Caco-2 (cell line): ENCODE measurements at regions not wholly inside any gene's neighbourhood (a gene's known extent, or its start where the extent isn't known, plus 50 kb on each side); places are given as distances from the start of the nearest gene placed in this dataset.
A peak's percentile ranks its signal among the peaks of the same experiment; 100 is the strongest.

Experiments used
- BruUV-seq: library from RNA; stranded (reverse); fragments of 400-500 nt; replicated peaks from 2 replicates; lab custom pipeline; 2021; lab: Mats Ljungman, UMichigan
- CTCF ChIA-PET: fragments of 300-600 bp; sonication (Branson Sonifier 250); formaldehyde crosslinking; loops from one replicate; lab custom pipeline; 2022; ENCODE audit warnings: antibody characterized with exemption; lab: Charles Lee
- POLR2A ChIA-PET: fragments of 300-600 bp; sonication (Branson Sonifier 250); formaldehyde crosslinking; loops from one replicate; lab custom pipeline; 2022; ENCODE audit warnings: antibody characterized with exemption; lab: Charles Lee
- DNase-seq, 2 experiments: peaks; one replicate each; pipeline versions ENCODE4 v3.0.0 to v3.0.0-alpha.2; 2020 to 2022
- H3K27me3 ChIP-seq: replicated peaks from 2 replicates; pipeline ENCODE4 v1.6.0; 2011; ENCODE audit warnings: low read length; ENCODE audit not compliant: control insufficient read depth, insufficient read depth
- H3K36me3 ChIP-seq: 2 replicates; pipeline ENCODE4 v1.5.1; 2011; ENCODE audit warnings: low read length; ENCODE audit not compliant: control insufficient read depth, insufficient read depth
- H3K4me1 ChIP-seq: fragments of 250-450 bp; sonication (Bioruptor Pico); 2 replicates; pipeline ENCODE4 v1.5.1; 2020; ENCODE audit warnings: mild to moderate bottlenecking
- H3K4me3 ChIP-seq: 2 replicates; pipeline ENCODE4 v1.5.1; 2011; ENCODE audit warnings: low read depth, mild to moderate bottlenecking, control low read depth, low read length
- H3K9me3 ChIP-seq: fragments of 250-450 bp; sonication (Bioruptor Pico); 2 replicates; pipeline ENCODE4 v1.5.1; 2020; ENCODE audit warnings: mild to moderate bottlenecking, moderate library complexity
- H3K27ac Mint-ChIP-seq: one replicate; pipeline ENCODE4 v1.8.0; 2022; ENCODE audit warnings: mixed read lengths; ENCODE audit not compliant: unreplicated experiment
- H3K27me3 Mint-ChIP-seq: one replicate; pipeline ENCODE4 v1.8.0; 2022; ENCODE audit warnings: mixed read lengths; ENCODE audit not compliant: insufficient read depth, unreplicated experiment
- H3K36me3 Mint-ChIP-seq: one replicate; pipeline ENCODE4 v1.8.0; 2022; ENCODE audit warnings: mild to moderate bottlenecking, mixed read lengths; ENCODE audit not compliant: insufficient read depth, unreplicated experiment
- H3K4me1 Mint-ChIP-seq: one replicate; pipeline ENCODE4 v1.8.0; 2022; ENCODE audit warnings: low read depth, mixed read lengths; ENCODE audit not compliant: unreplicated experiment
- H3K4me3 Mint-ChIP-seq: one replicate; pipeline ENCODE4 v1.8.0; 2022; ENCODE audit warnings: mild to moderate bottlenecking, moderate library complexity, mixed read lengths; ENCODE audit not compliant: unreplicated experiment
- H3K9me3 Mint-ChIP-seq: one replicate; pipeline ENCODE4 v1.8.0; 2022; ENCODE audit warnings: mixed read lengths; ENCODE audit not compliant: unreplicated experiment
- intact Hi-C: fragments of 100-400 bp; cut with micrococcal nuclease; formaldehyde crosslinking; loops from one replicate; pipeline ENCODE4 v1.10.0; 2022; ENCODE audit not compliant: unreplicated experiment
- TF ChIP-seq, protein P1 (sequence below), 2 experiments: fragments of 200-600 bp in 1 of 2; IDR thresholded peaks; 1 replicate in 1 of 2; 2 replicates in 1 of 2; pipeline versions ENCODE4 v1.5.1 to v1.8.0; 2011 to 2022; ENCODE audit warnings: antibody characterized with exemption in 1 of 2, control low read depth in 1 of 2, inconsistent platforms in 1 of 2, low read depth in 1 of 2, low read length in 1 of 2, mild to moderate bottlenecking in 1 of 2, moderate library complexity in 1 of 2; ENCODE audit not compliant: insufficient read depth in 1 of 2, severe bottlenecking in 1 of 2, unreplicated experiment in 1 of 2

GRCh38 chr5:42875211-42875610 is 63.5 kb upstream of the SELENOP start:
- H3K27me3 Mint-ChIP-seq = no peaks in the 10 kb centered on the region
- no TSS peak for BruUV-seq
- H3K36me3 Mint-ChIP-seq = no peaks in the 10 kb centered on the region
- H3K4me1 Mint-ChIP-seq = peaks cover 49% of the 10 kb centered on the region
- no peak overlapping the region for H3K27ac Mint-ChIP-seq
- TF ChIP-seq, protein P1, sequence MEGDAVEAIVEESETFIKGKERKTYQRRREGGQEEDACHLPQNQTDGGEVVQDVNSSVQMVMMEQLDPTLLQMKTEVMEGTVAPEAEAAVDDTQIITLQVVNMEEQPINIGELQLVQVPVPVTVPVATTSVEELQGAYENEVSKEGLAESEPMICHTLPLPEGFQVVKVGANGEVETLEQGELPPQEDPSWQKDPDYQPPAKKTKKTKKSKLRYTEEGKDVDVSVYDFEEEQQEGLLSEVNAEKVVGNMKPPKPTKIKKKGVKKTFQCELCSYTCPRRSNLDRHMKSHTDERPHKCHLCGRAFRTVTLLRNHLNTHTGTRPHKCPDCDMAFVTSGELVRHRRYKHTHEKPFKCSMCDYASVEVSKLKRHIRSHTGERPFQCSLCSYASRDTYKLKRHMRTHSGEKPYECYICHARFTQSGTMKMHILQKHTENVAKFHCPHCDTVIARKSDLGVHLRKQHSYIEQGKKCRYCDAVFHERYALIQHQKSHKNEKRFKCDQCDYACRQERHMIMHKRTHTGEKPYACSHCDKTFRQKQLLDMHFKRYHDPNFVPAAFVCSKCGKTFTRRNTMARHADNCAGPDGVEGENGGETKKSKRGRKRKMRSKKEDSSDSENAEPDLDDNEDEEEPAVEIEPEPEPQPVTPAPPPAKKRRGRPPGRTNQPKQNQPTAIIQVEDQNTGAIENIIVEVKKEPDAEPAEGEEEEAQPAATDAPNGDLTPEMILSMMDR (IDR thresholded peaks at IDR 0.05; ENCODE audit: insufficient read depth in 1 of 2, low read depth in 1 of 2, low read length in 1 of 2, severe bottlenecking in 1 of 2, unreplicated experiment in 1 of 2) = no peak
- ChIA-PET CTCF (interaction anchor here (1.2 to 1.3 kb wide), 4 partner anchors 14 to 452 kb away, joined by 3 read pairs; partner anchors contain the start of gene GHR), POLR2A (no interaction called here)
- DNase-seq = no peak
- H3K9me3 Mint-ChIP-seq = no peaks in the 10 kb centered on the region
- Histone ChIP-seq H3K4me1 (peaks cover 62% of the 10 kb centered on the region), H3K9me3 (no peaks in the 10 kb centered on the region), H3K36me3 (no peaks in the 10 kb centered on the region; the same call in 1 of the 2 replicates), H3K27me3 (no peaks in the 10 kb centered on the region), H3K4me3 (no peak overlapping the region)
- no peak overlapping the region for H3K4me3 Mint-ChIP-seq
- intact Hi-C loops = loop anchor here (2.0 kb wide), 1 partner anchor 20 kb away; no protein-coding TSS in a partner anchor

- Mint-ChIP-seq H3K9me3 (no peaks in the 10 kb centered on the region), H3K36me3 (no peaks in the 10 kb centered on the region), H3K4me1 (peaks cover 49% of the 10 kb centered on the region), H3K4me3 (no peak overlapping the region), H3K27ac (peak overlapping the region; percentile 4), H3K27me3 (no peaks in the 10 kb centered on the region)
- peak in 1 of 2 experiments; percentile 37 for DNase-seq
- H3K36me3 ChIP-seq = no peaks in the 10 kb centered on the region; the same call in 1 of the 2 replicates
- POLR2A ChIA-PET = no interaction called here
- H3K4me3 ChIP-seq = no peak overlapping the region
- CTCF ChIA-PET = interaction anchor here (0.9 to 1.3 kb wide), 5 partner anchors 15 to 452 kb away, joined by 3 read pairs; partner anchors contain the start of gene GHR
- no peaks in the 10 kb centered on the region for H3K27me3 ChIP-seq
- TF ChIP-seq, protein P1 (IDR thresholded peaks at IDR 0.05; ENCODE audit: insufficient read depth in 1 of 2, low read depth in 1 of 2, low read length in 1 of 2, severe bottlenecking in 1 of 2, unreplicated experiment in 1 of 2) = no peak
- peaks cover 58% of the 10 kb centered on the region for H3K4me1 ChIP-seq
- no peaks in the 10 kb centered on the region for H3K9me3 ChIP-seq
- BruUV-seq = no TSS peak
- intact Hi-C loops = loop anchor here (2.0 kb wide), 1 partner anchor 20 kb away; no protein-coding TSS in a partner anchor
Observed at GRCh38 chr5:42874621-42875198, 63.0 kb upstream of the SELENOP start.

DNA sequence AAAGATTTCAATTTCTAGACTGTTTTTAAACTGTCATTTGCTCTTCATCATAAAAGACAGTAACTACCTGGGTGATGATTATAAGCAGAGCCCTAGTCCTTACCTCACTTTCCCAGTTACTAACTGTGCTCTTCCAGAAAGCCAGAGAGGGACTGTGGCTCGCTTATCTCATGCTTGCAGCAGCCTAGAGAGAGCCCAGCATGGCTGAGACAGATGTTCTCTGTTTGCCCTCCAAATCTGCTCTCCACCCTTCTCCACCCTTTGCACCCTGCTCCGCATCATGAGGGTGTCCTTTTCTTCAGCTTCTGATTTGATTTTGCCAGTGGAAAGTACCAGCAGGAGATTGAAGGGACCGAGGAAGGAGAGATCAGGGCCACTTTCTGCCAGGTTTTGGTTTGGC is 61.2 kb upstream of the SELENOP start:
- no peaks in the 10 kb centered on the region for H3K27me3 Mint-ChIP-seq
- no peaks in the 10 kb centered on the region for H3K36me3 Mint-ChIP-seq
- TF ChIP-seq, protein P1 (IDR thresholded peaks at IDR 0.05; ENCODE audit: insufficient read depth in 1 of 2, low read depth in 1 of 2, low read length in 1 of 2, severe bottlenecking in 1 of 2, unreplicated experiment in 1 of 2) = no peak
- H3K9me3 Mint-ChIP-seq = no peaks in the 10 kb centered on the region
- POLR2A ChIA-PET = no interaction called here
- H3K36me3 ChIP-seq = no peaks in the 10 kb centered on the region; the same call in 1 of the 2 replicates
- peak overlapping the region; percentile 22 for H3K27ac Mint-ChIP-seq
- intact Hi-C loops = no loop called here
- H3K4me1 Mint-ChIP-seq = peaks cover 38% of the 10 kb centered on the region
- H3K4me3 Mint-ChIP-seq = no peak overlapping the region
- H3K4me3 ChIP-seq = no peak overlapping the region
- peaks cover 40% of the 10 kb centered on the region for H3K4me1 ChIP-seq
- CTCF ChIA-PET = no interaction called here
- BruUV-seq = no TSS peak
- DNase-seq = no peak
- no peaks in the 10 kb centered on the region for H3K27me3 ChIP-seq
- peaks cover 2% of the 10 kb centered on the region for H3K9me3 ChIP-seq
